ENCODE measurements at regions not wholly inside any gene's neighbourhood (a gene's known extent, or its start where the extent isn't known, plus 50 kb on each side); places are given as distances from the start of the nearest gene placed in this dataset.

- no peak for TF ChIP-seq CTCF (IDR thresholded peaks at IDR 0.05; ENCODE audit: poor library complexity, severe bottlenecking)
- Histone ChIP-seq H3K27me3 (ENCODE audit: insufficient read depth, poor library complexity, severe bottlenecking) (no peaks in the 10 kb centered on the region), H3K27ac (ENCODE audit: poor library complexity, severe bottlenecking) (no peak overlapping the region), H3K4me1 (ENCODE audit: insufficient read depth, poor library complexity, severe bottlenecking) (no peaks in the 10 kb centered on the region), H3K36me3 (ENCODE audit: low read depth) (no peaks in the 10 kb centered on the region), H3K4me3 (ENCODE audit: severe bottlenecking) (no peak overlapping the region), H3K9me3 (ENCODE audit: severe bottlenecking) (no peaks in the 10 kb centered on the region)
- DNase-seq (ENCODE audit: low spot score) (no peak), ATAC-seq (ENCODE audit: low read depth) (no peak)
Measured at GRCh38 chr2:129610766-129611165, 368.7 kb upstream of the RAB6C start.

GRCh38 chr2:129611471-129611870 lies 368.0 kb upstream of the RAB6C start:
- no peak for TF ChIP-seq CTCF (IDR thresholded peaks at IDR 0.05; ENCODE audit: poor library complexity, severe bottlenecking)
- Histone ChIP-seq H3K36me3 (ENCODE audit: low read depth) (no peaks in the 10 kb centered on the region), H3K27ac (ENCODE audit: poor library complexity, severe bottlenecking) (no peak overlapping the region), H3K4me1 (ENCODE audit: insufficient read depth, poor library complexity, severe bottlenecking) (no peaks in the 10 kb centered on the region), H3K4me3 (ENCODE audit: severe bottlenecking) (no peak overlapping the region), H3K27me3 (ENCODE audit: insufficient read depth, poor library complexity, severe bottlenecking) (no peaks in the 10 kb centered on the region), H3K9me3 (ENCODE audit: severe bottlenecking) (no peaks in the 10 kb centered on the region)
- ATAC-seq (ENCODE audit: low read depth) = no peak
- no peak for DNase-seq (ENCODE audit: low spot score)

DNA sequence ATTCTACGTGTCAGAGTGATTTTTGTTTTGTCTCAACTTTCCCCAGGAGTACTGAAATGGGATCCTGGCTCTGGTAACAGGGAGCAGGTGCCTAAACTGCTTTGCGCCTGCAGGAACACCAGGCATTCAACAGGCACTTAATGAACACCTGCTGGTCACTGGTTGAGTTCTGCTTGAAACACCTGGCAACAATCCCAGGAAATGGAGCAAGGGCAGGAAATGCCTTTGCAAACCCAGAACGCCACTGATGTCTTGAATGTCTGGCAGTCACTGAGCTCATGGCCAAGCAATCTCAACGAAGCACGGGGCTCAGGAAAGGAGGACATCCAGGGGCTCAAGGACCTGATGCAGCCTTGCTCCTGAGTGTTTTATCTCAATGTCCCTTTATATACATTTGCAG lies 360.0 kb upstream of the RAB6C start:
- no peak for DNase-seq (ENCODE audit: low spot score)

GRCh38 chr2:129620411-129620810 lies 359.1 kb upstream of the RAB6C start:
- DNase-seq (ENCODE audit: low spot score) (no peak), ATAC-seq (ENCODE audit: low read depth) (no peak)
- H3K9me3 ChIP-seq (ENCODE audit: severe bottlenecking) = no peaks in the 10 kb centered on the region
- H3K27ac ChIP-seq (ENCODE audit: poor library complexity, severe bottlenecking) = no peak overlapping the region
- H3K27me3 ChIP-seq (ENCODE audit: insufficient read depth, poor library complexity, severe bottlenecking) = peaks cover 4% of the 10 kb centered on the region
- H3K4me3 ChIP-seq (ENCODE audit: severe bottlenecking) = no peak overlapping the region
- no peak for TF ChIP-seq CTCF (IDR thresholded peaks at IDR 0.05; ENCODE audit: poor library complexity, severe bottlenecking)
- H3K36me3 ChIP-seq (ENCODE audit: low read depth) = no peaks in the 10 kb centered on the region
- no peaks in the 10 kb centered on the region for H3K4me1 ChIP-seq (ENCODE audit: insufficient read depth, poor library complexity, severe bottlenecking)

More for the DNA sequence above, 360.0 kb upstream of the RAB6C start:
- Histone ChIP-seq H3K27me3 (ENCODE audit: insufficient read depth, poor library complexity, severe bottlenecking) (peaks cover 4% of the 10 kb centered on the region), H3K27ac (ENCODE audit: poor library complexity, severe bottlenecking) (no peak overlapping the region), H3K9me3 (ENCODE audit: severe bottlenecking) (no peaks in the 10 kb centered on the region), H3K4me1 (ENCODE audit: insufficient read depth, poor library complexity, severe bottlenecking) (no peaks in the 10 kb centered on the region), H3K4me3 (ENCODE audit: severe bottlenecking) (no peak overlapping the region), H3K36me3 (ENCODE audit: low read depth) (no peaks in the 10 kb centered on the region)
- TF ChIP-seq CTCF (IDR thresholded peaks at IDR 0.05; ENCODE audit: poor library complexity, severe bottlenecking) = no peak
- ATAC-seq (ENCODE audit: low read depth) = no peak

DNA sequence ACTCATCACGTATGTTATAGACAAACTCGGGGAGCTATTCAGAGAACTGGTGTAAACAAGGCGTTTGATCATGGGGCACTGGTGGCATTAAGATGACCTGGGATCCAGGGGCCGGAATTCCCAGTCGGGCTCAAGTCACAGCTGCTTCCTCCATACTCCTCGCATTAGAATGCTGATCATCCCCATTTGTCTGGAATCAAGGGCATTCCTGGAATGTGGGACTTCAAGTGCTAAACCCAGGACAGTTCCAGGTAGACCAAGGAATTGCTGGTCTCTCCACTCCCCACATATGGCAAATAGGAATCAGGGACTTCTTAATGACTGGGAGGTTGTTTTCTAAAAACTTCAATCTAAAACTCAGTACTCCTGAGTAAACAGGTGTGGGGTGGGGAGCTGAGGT lies 355.7 kb upstream of the RAB6C start:
- ATAC-seq (ENCODE audit: low read depth) (no peak), DNase-seq (ENCODE audit: low spot score) (no peak)
- Histone ChIP-seq H3K4me3 (ENCODE audit: severe bottlenecking) (no peak overlapping the region), H3K4me1 (ENCODE audit: insufficient read depth, poor library complexity, severe bottlenecking) (no peaks in the 10 kb centered on the region), H3K9me3 (ENCODE audit: severe bottlenecking) (no peaks in the 10 kb centered on the region), H3K36me3 (ENCODE audit: low read depth) (no peaks in the 10 kb centered on the region), H3K27me3 (ENCODE audit: insufficient read depth, poor library complexity, severe bottlenecking) (peaks cover 4% of the 10 kb centered on the region), H3K27ac (ENCODE audit: poor library complexity, severe bottlenecking) (no peak overlapping the region)
- no peak for TF ChIP-seq CTCF (IDR thresholded peaks at IDR 0.05; ENCODE audit: poor library complexity, severe bottlenecking)
